Stimulated activated CD8-positive, alpha-beta memory T cell treated with anti-CD3 and anti-CD28 coated beads, Interleukin-12 subunit alpha, Interleukin-12 subunit beta, amount 100 ng/mL, for 4 hours (primary cell): ENCODE measurements at regions not wholly inside any gene's neighbourhood (a gene's known extent, or its start where the extent isn't known, plus 50 kb on each side); places are given as distances from the start of the nearest gene placed in this dataset.
"Not testable (repeated sequence)": the region's sequence is repeated elsewhere in the genome, so short reads cannot be mapped to it uniquely, and the experiment has no call there.

ENCODE experiments used
- DNase-seq: peaks from one replicate; pipeline ENCODE4 v3.0.0-alpha.2; 2020; ENCODE audit warnings: low read depth

GRCh38 chr14:101616202-101616601 lies 54.9 kb downstream of the DIO3 start:
- no peak for DNase-seq

GRCh38 chr14:101619484-101619883 lies 58.2 kb downstream of the DIO3 start:
- DNase-seq, result no peak

- no peak for DNase-seq
These were observed 58.9 kb downstream of the DIO3 start for GRCh38 chr14:101620031-101620788.

GRCh38 chr14:101620821-101621785 lies 59.8 kb downstream of the DIO3 start:
- DNase-seq, result no peak

GRCh38 chr14:101622251-101623076 lies 61.2 kb downstream of the DIO3 start:
- no peak for DNase-seq

GRCh38 chr14:101623077-101623372 lies 61.7 kb downstream of the DIO3 start:
- DNase-seq, result no peak

GRCh38 chr14:101623685-101624444 lies 62.6 kb downstream of the DIO3 start:
- no peak for DNase-seq

- no peak for DNase-seq
These were observed 63.2 kb downstream of the DIO3 start for GRCh38 chr14:101624536-101624935.

- no peak for DNase-seq
These were observed 64.2 kb downstream of the DIO3 start for GRCh38 chr14:101625336-101626097.

- no peak for DNase-seq
These were observed 65.0 kb downstream of the DIO3 start for GRCh38 chr14:101626331-101626730.

- no peak for DNase-seq
These were observed 66.6 kb downstream of the DIO3 start for GRCh38 chr14:101627915-101628262.

GRCh38 chr14:101628471-101628966 lies 67.2 kb downstream of the DIO3 start:
- peak; percentile 53 for DNase-seq

GRCh38 chr14:101628975-101629374 lies 67.7 kb downstream of the DIO3 start:
- DNase-seq, result no peak

GRCh38 chr14:101630056-101630965 lies 69.0 kb downstream of the DIO3 start:
- no peak for DNase-seq

- no peak for DNase-seq
These were observed 69.9 kb downstream of the DIO3 start for GRCh38 chr14:101631199-101631598.

GRCh38 chr14:101631970-101632369 lies 70.7 kb downstream of the DIO3 start:
- DNase-seq, result not testable (repeated sequence)

- no peak for DNase-seq
These were observed 71.2 kb downstream of the DIO3 start for GRCh38 chr14:101632520-101632919.

GRCh38 chr14:101633276-101633675 lies 72.0 kb downstream of the DIO3 start:
- no peak for DNase-seq

GRCh38 chr14:101634202-101634849 lies 73.0 kb downstream of the DIO3 start:
- DNase-seq, result no peak
